Stimulated activated CD4-positive, alpha-beta T cell treated with anti-CD3 and anti-CD28 coated beads, Interleukin-12 subunit alpha, Interleukin-12 subunit beta, amount 100 ng/mL, for 48 hours (primary cell): ENCODE measurements at regions not wholly inside any gene's neighbourhood (a gene's known extent, or its start where the extent isn't known, plus 50 kb on each side); places are given as distances from the start of the nearest gene placed in this dataset.
A peak's percentile ranks its signal among the peaks of the same experiment; 100 is the strongest.
"Not testable (repeated sequence)": the region's sequence is repeated elsewhere in the genome, so short reads cannot be mapped to it uniquely, and the experiment has no call there.

Experiments
- DNase-seq, 3 donors: peaks; one replicate each; pipeline ENCODE4 v3.0.0-alpha.2; 2020; ENCODE audit warnings: low read depth in 2 of 3, low spot score in 1 of 3

GRCh38 chrX:65610481-65610880 lies 57.0 kb upstream of the MSN start:
- no peak for DNase-seq

DNA sequence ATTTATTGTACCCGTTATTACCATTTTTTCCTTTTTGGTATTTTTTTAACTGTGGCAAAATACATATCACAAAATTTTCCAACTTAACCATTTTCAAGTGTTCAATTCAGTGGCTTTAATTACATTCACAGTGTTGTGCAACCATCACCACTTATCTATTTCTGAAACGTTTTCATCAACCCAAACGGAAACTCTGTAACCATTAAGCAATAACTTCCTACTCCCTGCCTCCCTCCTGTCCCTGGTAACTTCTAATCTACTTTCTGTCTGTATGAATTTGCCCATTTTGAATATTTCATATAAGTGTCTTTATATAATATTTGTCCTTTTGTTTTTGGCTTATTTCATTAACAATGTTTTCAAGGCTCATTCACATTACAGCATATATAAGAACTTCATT lies 57.4 kb upstream of the MSN start:
- no peak for DNase-seq

DNA sequence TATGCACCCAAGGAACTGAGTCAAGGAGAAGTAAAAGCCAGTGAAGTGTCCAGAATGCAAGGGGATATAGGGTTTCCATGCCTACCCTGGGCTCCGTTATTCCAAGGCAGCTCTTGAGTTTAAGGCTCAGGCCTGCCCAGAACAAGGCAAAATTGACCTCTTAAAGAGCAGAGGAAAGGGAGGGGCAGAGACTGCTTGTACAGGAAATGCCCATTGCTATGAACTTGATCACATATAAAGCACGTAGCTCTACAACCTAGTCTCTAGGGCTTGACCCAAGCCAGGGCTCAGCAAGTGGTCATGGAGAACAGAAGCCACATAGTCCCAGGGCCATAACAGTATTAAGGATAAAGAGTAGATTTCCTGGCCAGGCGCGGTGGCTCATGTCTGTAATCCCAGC lies 58.2 kb upstream of the MSN start:
- DNase-seq = no peak

GRCh38 chrX:65608026-65608425 lies 59.4 kb upstream of the MSN start:
- no peak for DNase-seq

GRCh38 chrX:65607070-65607742 lies 60.2 kb upstream of the MSN start:
- no peak for DNase-seq

DNA sequence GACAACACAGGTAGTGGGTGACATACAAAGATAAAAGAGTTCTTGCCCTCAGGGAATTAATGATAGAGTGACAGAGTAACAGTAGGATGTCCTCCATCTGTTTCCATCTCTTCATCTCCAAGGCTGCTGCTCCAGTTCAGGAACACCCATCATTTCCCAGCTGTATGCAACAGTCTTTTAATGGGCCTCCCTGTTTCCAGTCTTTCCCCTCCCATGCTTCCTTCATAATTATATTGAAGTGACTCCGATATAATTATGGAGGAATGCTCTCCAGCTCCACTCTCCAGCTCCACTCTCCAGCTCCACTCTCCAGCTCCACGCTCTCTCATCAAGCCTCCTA lies 65.3 kb upstream of the MSN start:
- no peak for DNase-seq

GRCh38 chrX:65601530-65602220 lies 65.8 kb upstream of the MSN start:
- DNase-seq = peak in 1 of 3 donors; percentile 9

- no peak for DNase-seq
Observed at GRCh38 chrX:65601126-65601525, 66.3 kb upstream of the MSN start.

GRCh38 chrX:65600106-65600505 lies 65.5 kb upstream of the LAS1L start:
- no peak for DNase-seq

DNA sequence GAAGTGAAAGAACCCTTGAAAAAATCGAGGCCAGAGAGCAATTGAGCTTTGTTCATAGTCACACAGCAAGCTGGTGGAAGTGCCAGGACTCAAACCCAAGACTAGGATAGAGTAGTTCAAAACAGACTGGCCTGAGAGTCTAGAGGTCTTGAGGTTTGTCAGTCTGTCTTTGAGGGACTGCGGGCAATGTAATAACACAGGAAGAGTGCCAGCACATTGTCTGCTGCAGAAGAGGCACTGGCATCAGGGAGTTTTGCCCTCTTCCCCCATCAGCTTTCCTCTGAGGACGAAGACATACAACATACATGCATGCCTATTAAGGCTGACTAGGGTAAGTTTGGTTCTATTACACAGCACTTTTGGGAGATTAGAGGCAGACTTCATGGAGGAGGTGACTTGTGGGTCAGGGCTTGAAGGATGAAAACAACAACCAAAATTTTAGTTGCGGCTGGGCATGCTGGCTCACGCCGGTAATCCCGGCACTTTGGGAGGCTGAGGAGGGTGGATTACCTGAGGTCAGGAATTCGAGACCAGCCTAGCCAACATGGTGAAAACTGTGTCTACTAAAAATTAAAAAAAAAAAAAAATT lies 64.1 kb upstream of the LAS1L start:
- DNase-seq = no peak

GRCh38 chrX:65596270-65597034 lies 61.9 kb upstream of the LAS1L start:
- DNase-seq = peak in 2 of 3 donors; percentile 22 to 49

DNA sequence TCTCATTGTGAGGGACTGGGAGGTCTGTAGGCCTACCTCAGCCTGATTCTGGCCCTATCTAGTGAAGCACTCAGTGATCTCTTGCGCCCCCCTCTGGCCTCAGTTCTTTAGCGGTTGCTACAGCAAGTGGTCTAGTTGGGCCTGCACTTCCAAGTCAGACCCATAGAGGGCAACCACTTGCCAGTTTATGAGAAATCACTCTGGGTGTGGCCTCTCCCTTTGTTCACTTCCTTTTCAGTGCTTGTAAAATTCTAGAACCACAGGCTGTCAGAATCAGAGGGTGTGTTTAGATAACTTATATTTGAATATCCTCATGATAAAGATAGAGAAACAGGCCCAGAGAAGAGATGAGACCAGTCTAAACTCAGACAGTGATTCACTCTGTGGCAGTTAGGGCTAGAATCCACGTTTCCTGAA lies 60.9 kb upstream of the LAS1L start:
- DNase-seq = peak; percentile 85 to 99 (median 90)

GRCh38 chrX:65591206-65591605 lies 56.6 kb upstream of the LAS1L start:
- no peak for DNase-seq

DNA sequence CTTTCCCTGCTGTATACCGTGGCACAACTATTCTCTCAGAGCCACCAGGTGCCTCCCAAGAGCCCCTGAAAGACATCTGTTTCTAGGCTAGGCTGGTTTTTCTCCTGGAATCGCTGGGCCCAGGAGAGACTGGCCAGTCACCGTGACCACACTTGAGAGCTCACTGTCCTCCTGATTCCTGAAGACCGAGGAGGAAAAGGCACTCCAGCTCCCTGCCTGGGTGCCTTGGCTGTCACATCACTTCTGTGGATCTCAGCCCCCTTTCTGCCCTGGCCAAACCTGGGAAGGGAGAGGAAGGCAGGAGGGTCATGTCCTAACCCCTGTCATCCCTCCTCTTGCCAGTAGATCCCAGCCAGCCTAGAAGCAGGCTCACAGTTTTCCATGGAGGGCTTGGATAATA lies 54.7 kb upstream of the LAS1L start:
- DNase-seq = no peak

DNA sequence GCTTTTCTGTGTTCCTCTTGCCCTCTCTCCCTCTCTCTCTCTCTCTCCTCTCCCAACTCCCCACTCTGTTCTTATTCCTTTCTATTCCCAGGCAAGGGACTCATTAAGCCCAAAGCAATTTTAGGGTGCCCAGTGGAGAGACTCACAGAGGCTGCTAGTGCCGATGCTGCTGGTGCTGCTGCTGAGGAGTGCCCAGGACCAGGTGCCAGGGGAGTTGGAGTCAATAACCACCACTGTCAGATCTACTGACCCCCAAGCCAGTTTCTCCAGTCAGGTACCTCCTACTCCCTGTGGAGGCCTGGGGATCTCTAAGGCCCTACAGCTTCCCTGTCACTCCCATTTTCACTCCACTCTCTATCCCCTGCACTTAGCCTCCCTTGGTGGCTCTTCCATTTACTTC lies 54.2 kb upstream of the LAS1L start:
- no peak for DNase-seq

GRCh38 chrX:65587616-65588526 lies 53.3 kb upstream of the LAS1L start:
- no peak for DNase-seq

GRCh38 chrX:65586491-65586890 lies 51.9 kb upstream of the LAS1L start:
- no peak for DNase-seq

GRCh38 chrX:65585226-65585625 lies 50.6 kb upstream of the LAS1L start:
- DNase-seq = not testable (repeated sequence)
